ENCODE measurements at regions not wholly inside any gene's neighbourhood (a gene's known extent, or its start where the extent isn't known, plus 50 kb on each side); places are given as distances from the start of the nearest gene placed in this dataset.
A peak's percentile ranks its signal among the peaks of the same experiment; 100 is the strongest.
"Not testable (repeated sequence)": the region's sequence is repeated elsewhere in the genome, so short reads cannot be mapped to it uniquely, and the experiment has no call there.

GRCh38 chr4:170214101-170214500 lies 124.3 kb upstream of the AADAT start:
- no peak for DNase-seq (ENCODE audit: low read depth, low spot score)

- DNase-seq (ENCODE audit: low read depth, low spot score) = no peak
These were observed 113.0 kb upstream of the AADAT start for GRCh38 chr4:170202721-170203120.

GRCh38 chr4:170198747-170199146 lies 109.0 kb upstream of the AADAT start:
- DNase-seq (ENCODE audit: low read depth, low spot score) = peak; percentile 12

- not testable (repeated sequence) for DNase-seq (ENCODE audit: low read depth, low spot score)
These were observed 105.0 kb upstream of the AADAT start for GRCh38 chr4:170194794-170195193.

GRCh38 chr4:170193496-170193895 lies 103.7 kb upstream of the AADAT start:
- DNase-seq (ENCODE audit: low read depth, low spot score) = no peak

- DNase-seq (ENCODE audit: low read depth, low spot score) = no peak
These were observed 100.5 kb upstream of the AADAT start for GRCh38 chr4:170190265-170190664.

- no peak for DNase-seq (ENCODE audit: low read depth, low spot score)
These were observed 81.1 kb upstream of the AADAT start for GRCh38 chr4:170170861-170171260.

- no peak for DNase-seq (ENCODE audit: low read depth, low spot score)
These were observed 79.9 kb upstream of the AADAT start for GRCh38 chr4:170169699-170170098.

GRCh38 chr4:170167678-170168077 lies 77.9 kb upstream of the AADAT start:
- DNase-seq (ENCODE audit: low read depth, low spot score) = no peak

GRCh38 chr4:170166193-170166592 lies 76.4 kb upstream of the AADAT start:
- DNase-seq (ENCODE audit: low read depth, low spot score) = not testable (repeated sequence)

- DNase-seq (ENCODE audit: low read depth, low spot score) = no peak
These were observed 72.7 kb upstream of the AADAT start for GRCh38 chr4:170162416-170162815.

GRCh38 chr4:170157670-170158069 lies 67.9 kb upstream of the AADAT start:
- no peak for DNase-seq (ENCODE audit: low read depth, low spot score)

GRCh38 chr4:170145120-170145519 lies 55.4 kb upstream of the AADAT start:
- DNase-seq (ENCODE audit: low read depth, low spot score) = no peak

GRCh38 chr4:170139764-170140163 lies 50.0 kb upstream of the AADAT start:
- DNase-seq (ENCODE audit: low read depth, low spot score) = no peak

Measured in astrocyte of the hippocampus (primary cell).